ENCODE measurements at regions not wholly inside any gene's neighbourhood (a gene's known extent, or its start where the extent isn't known, plus 50 kb on each side); places are given as distances from the start of the nearest gene placed in this dataset.

- no peak for DNase-seq (ENCODE audit: low read depth in 3 of 3)
Measured at GRCh38 chr22:48864748-48865147, 962.9 kb downstream of the BRD1 start.

DNA sequence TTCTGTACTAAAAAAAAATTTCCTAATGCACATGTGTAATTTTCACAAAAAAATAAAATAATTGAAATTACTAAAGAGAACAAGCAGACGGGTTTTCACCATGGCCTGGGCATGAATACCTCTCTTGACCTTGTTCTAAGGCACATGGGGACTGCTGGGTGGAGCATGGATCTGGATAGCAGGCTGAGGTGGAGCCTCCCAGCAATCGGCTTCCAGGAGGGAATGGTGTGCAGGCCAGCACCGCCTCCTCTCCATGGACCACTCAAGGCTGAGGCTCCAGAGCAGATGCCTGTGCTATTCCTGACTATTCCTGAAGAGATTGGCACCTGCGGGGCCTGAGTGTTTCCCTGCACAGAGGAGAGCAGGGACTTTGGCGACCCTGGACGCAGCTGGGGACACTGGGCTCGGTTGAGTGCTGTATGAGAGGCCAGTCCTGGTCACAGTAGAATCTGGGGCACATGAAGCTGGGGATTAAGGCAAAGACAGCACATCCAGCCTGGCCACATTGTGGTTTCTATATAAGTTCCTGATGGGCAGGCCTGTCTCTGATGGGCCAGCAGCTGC is 963.6 kb downstream of the BRD1 start:
- DNase-seq (ENCODE audit: low read depth in 3 of 3), result no peak

DNA sequence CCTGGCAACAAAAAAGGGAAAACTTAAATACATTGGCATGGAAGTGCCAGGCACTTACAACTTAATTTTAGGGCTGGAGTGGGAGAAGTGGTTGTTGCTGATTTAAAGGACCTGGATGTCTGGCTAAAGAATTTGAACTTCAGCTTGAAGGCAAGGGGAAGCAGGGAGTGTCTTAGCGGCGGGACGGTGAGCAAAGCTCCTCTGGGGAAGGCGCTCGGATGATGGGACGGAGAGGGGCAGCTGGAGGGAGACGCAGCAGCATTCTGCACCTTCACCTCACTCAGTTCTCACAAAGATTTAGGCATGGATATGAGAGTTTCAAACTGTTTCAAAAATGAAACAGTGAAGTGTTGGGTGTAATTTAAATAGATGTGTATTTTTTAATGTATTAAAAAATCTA is 967.1 kb downstream of the BRD1 start:
- DNase-seq (ENCODE audit: low read depth in 3 of 3), result no peak

DNA sequence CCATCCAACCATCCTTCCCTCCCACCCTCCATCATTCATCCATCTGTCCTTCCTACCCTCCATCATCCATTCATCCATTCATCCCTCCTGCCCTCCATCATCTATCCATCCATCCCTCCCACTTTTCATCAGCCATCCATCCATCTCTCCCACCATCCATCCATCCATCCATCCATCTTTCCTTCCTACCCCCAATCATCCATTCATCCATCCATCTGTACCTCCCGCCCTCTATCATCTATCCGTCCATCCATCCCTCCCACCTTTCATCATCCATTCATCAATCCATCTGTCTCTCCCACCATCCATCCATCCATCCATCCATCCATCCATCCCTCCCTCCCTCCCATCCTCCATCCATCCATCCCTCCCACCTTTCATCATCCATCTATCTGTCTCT is 968.8 kb downstream of the BRD1 start:
- no peak for DNase-seq (ENCODE audit: low read depth in 3 of 3)

GRCh38 chr22:48858121-48858520 is 969.6 kb downstream of the BRD1 start:
- no peak for DNase-seq (ENCODE audit: low read depth in 3 of 3)

DNA sequence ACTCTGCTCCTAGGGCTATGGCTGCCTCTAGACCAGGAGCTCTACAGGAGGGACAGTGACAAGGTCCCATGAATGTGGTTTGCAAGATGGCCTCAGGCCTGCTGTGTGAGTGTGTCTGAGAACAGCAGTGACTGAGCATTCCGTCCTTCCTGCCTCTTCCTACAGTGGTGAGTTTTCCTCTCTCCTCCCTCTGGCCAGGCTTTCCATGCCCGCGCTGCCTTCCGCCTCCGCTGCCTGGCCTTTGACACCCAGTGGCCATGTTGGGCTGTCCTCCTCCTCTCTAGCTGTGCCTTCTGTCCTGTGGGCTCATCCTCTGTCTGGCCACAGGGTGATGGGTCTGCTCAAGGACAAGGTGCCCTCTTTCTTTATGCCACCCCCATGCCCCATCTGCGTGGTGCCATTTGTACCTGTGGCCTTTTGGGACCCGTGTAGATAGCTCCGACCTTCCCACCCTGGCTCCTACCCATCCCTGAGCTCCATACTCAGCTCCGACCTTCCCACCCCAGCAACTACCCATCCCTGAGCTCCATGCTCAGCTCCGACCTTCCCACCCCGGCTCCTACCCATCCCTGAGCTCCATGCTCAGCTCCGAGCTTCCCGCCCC is 970.4 kb downstream of the BRD1 start:
- no peak for DNase-seq (ENCODE audit: low read depth in 3 of 3)

DNA sequence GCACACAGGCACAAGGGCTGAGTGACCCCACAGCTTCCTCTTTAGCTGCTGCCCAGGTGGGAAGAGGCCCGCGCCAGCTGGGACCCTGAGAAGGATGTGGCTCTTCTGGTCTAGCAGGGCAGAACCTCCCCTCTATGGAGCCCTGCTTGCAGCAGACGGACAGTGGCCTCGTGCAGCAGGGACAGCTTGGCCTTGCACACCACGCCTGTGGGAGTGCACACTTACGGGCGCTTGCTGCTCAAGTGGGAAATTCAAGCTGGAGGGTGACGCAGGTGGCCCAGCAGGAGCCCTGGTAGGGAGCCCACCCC is 971.4 kb downstream of the BRD1 start:
- DNase-seq (ENCODE audit: low read depth in 3 of 3), result no peak

GRCh38 chr22:48855593-48856307 is 971.9 kb downstream of the BRD1 start:
- DNase-seq (ENCODE audit: low read depth in 3 of 3), result no peak

DNA sequence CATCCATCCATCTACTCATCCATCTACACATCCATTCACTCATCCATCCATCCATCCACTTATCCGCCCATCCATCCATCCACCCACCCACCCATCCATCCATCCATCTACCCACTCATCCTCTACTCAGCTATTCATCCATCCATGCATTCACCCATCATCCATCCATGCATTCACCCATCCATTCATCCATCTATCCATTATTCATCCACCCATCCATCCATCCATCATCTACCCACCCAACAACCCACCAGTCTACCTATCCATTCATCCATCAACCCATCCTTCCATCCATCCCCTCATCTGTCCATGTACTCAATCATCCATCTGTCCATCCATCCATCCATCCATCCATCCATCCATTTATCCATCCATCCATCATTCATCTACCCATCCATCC is 972.7 kb downstream of the BRD1 start:
- DNase-seq (ENCODE audit: low read depth in 3 of 3), result no peak

DNA sequence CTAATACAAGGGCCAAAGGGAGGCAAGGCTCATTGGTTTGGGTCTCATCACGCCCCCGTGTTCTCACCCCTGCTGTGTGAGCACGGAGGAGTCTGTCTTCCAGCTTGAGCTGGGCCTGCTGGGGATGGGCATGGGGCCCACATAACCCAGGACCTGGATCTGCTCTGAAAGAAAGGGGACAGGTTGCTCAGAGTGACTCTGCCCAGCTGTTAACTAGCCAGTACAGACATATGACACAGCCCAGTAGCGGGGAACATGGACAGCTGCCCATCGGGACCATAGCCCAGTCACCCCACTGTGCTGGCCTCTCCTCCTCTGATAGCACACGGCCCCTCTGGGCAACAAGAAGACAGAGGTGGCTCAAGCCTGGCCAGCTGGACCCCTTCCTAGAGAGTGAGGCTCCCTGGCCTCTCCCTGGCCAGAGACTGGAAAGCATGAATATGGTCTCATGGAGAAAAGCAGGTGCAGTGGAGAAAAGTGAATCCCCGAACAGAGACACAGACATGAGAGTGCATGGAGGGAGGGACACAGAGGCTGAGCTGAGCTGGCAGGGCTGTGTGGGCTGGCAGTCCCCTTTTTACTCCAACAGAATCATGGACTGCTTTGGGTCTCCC is 973.9 kb downstream of the BRD1 start:
- no peak for DNase-seq (ENCODE audit: low read depth in 3 of 3)

DNA sequence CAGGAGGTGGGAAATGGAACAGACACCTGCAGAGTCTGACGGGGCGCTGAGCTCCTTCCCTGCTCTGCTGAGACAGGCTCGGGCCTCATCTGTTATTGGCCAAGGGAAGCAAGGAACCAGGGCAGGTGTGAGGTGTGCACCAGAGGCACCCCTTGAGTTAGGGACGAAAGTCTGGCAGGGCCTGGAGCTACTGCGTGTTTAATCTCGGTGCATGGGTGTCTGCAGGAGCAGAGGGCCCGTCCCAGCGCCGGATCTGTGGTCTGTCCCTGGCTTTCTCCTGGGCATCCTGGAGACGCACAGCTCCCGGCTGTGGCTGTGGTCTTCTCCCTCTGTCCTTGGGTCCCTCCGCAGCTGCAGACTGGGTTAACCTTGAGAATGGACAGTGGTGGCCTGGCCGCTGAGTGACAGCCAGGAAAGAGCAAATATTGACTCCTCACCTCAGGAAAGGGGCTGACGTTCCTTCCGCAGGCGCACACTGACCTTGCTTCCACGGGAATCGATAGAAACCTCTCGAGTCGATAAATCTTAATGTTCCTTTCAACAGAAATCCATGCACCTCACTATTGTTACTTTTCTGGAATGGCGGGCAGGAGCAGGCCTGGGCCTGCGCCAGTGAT is 975.6 kb downstream of the BRD1 start:
- DNase-seq (ENCODE audit: low read depth in 3 of 3), result no peak

- DNase-seq (ENCODE audit: low read depth in 3 of 3), result no peak
Measured at GRCh38 chr22:48850658-48851287, 976.9 kb downstream of the BRD1 start.

DNA sequence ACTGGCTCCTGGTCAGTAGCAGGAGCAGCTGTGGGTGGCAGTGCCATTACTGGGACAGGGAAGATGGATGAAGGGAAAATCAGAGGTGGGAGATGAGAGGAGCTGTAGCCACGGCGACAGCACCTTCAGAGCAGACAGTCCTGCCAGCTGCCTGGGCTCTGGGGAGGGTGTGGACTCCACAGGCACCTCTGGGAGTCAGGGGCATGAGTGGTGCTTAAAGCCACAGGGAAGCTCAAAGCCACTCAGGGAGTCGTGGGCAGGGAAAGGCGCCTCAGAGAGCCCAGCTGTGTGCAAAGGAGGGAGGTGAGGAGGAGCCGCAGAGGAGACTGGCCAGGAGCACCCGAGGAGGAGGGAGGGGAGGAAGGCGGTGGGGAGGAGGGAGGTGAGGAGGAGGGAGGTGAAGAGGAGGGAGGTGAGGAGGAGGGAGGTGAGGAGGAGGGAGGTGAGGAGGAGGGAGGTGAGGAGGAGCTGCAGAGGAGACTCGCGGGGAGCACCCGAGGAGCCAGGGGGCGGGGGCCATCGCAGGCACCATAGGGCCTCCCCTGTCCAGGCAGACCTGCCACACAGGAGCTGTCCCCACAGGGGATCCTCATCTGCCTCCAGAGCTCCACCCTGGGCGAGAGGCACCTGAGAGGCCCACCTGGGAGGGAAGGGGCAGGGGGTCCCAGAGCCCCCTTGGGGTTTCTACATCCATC is 977.6 kb downstream of the BRD1 start:
- no peak for DNase-seq (ENCODE audit: low read depth in 3 of 3)

DNA sequence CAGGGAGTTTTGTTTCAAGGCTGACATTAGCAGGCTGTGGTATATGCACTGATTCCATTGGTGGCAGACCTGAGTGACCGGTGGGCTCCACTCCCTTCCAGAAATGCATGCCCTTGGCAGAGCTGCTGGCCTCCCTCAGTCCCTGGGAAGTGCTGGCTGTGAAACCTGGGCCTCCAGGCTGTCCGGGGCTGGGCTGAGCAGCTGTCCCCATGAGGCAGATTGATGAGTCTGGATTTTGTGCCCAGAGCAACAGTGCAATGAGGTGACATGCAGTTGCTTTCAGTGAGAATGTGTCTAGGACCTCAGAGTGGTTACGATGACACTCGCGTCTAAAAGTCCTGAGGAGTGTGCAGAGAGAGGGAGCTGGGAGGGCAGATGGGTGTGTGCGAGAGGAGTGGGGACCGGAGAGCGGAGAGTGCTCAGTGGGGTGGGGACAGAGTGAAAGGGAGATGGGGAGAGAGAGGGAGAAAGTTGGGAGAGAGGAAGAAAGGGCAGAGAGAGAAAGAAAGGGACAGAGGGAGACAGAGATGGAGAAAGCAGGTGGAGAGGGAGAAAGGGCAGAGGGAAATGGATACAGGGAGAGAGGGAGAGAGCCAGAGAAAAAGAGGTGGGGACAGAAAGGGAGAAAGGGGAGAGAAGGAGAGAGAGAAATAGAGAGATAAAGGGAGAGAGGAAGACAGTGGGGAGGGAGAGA is 978.3 kb downstream of the BRD1 start:
- DNase-seq (ENCODE audit: low read depth in 3 of 3), result no peak

GRCh38 chr22:48846200-48846599 is 981.5 kb downstream of the BRD1 start:
- no peak for DNase-seq (ENCODE audit: low read depth in 3 of 3)

GRCh38 chr22:48845356-48845936 is 982.2 kb downstream of the BRD1 start:
- DNase-seq (ENCODE audit: low read depth in 3 of 3), result no peak

DNA sequence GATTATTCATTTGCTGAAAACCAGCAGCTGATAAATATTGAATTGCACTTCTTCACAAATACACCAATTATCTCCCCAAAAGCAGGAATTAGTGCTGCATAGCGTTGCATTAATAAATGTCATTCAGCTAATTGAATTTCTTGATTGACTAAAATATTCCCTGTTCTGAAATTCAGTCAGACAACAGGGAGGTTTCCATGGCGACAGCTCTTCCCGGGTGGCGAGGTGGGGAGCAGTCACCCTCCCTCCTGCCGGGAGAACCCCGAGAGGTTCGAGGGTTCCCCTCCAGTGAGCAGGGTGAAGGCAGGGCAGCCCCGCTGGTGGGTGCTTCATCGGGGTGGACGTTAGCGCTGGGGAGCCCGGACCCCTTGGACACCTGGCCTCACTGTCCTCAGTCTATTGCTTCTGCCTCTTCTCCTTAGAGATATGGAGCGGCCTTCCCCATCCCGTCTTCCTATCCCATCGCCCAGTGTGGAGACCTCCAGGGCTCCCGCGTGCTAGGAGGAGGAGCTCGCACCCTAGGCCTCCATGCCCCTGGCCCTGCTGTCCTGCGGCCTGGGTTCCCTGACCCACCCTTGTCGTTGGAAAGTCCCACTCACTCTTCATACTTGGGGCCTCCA is 983.5 kb downstream of the BRD1 start:
- DNase-seq (ENCODE audit: low read depth in 3 of 3), result no peak

DNA sequence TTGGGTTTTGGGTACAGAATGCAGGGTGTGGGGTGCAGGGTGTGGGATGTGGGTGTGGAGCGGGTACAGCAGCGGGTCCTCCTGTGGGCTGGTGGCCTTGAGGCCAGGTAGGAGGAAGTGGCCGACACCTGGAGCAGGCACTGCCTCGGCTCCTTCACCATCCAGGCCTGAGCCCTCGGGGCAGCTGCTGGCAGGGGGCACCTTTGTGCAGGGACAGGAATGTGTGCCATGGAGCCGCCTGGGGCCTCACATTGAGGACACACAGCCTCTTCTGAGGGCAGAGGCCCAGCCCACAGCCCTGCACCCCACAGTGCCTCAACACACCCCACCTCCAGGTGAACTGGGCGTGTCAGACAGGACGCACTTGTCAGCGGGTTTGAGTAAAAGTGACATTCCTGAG is 984.0 kb downstream of the BRD1 start:
- DNase-seq (ENCODE audit: low read depth in 3 of 3), result no peak

- DNase-seq (ENCODE audit: low read depth in 3 of 3), result no peak
Measured at GRCh38 chr22:48842976-48843375, 984.7 kb downstream of the BRD1 start.

DNA sequence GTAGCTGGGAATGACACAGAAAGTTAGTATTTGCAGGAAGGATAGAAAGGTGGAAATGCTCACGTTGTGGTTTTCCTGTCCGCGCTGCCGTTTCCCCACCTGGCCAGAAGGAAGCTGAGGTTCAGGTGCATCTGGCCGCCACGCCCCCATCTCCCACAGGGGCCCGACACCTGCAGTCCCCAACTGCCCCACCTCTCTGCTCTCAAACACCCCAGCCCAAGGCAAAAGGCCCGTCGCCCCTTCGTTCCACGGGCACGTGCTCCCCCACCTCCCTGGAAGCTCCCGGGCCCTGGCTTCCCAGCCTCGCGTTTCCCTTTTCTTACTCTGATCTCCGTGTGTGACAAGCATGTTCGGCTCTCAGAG is 985.1 kb downstream of the BRD1 start:
- no peak for DNase-seq (ENCODE audit: low read depth in 3 of 3)
